Prostate gland (tissue), 2 donors: ENCODE measurements at regions not wholly inside any gene's neighbourhood (a gene's known extent, or its start where the extent isn't known, plus 50 kb on each side); places are given as distances from the start of the nearest gene placed in this dataset.

Experiments
- CTCF ChIP-seq, 4 experiments: fragments of 200-600 bp in 2 of 4; fragments of 450-650 bp in 2 of 4; sonication (generic) in 2 of 4; IDR thresholded peaks; 1 replicate in 3 of 4; 2 replicates in 1 of 4; pipeline ENCODE4 v1.5.1; 2016 to 2019; ENCODE audit warnings: antibody characterized with exemption in 4 of 4, mild to moderate bottlenecking in 2 of 4, moderate library complexity in 2 of 4
- POLR2A ChIP-seq: fragments of 450-650 bp; IDR thresholded peaks from one replicate; pipeline ENCODE4 v1.6.1; 2016; ENCODE audit warnings: antibody characterized with exemption, mild to moderate bottlenecking
- POLR2AphosphoS5 ChIP-seq: sonication (generic); formaldehyde crosslinking; IDR thresholded peaks from one replicate; pipeline ENCODE4 v1.6.1; 2017; ENCODE audit warnings: antibody characterized with exemption

DNA sequence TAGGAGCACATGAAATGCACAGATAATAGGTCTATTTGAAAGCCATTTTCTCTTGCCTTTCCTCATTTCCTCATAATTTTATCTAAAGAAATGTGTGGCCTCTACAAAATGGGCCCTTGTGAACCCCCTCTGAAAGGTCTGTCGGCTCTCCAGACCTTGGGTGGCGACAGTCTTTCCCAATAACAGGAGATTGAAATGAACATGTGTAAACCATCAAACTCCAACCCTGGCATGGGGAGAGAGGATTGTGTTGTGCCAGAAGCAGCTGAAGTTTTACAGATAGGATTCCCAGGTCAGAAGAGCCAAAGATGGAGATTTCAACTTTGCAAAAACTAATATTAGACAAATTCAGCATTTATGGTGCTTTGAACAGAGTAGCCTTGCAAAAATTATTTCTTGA lies 277.1 kb upstream of the ECI2 start:
- TF ChIP-seq CTCF (IDR thresholded peaks at IDR 0.05) (no peak), POLR2AphosphoS5 (no peak), POLR2A (no peak)
